GM23338 (cell line): ENCODE measurements at regions not wholly inside any gene's neighbourhood (a gene's known extent, or its start where the extent isn't known, plus 50 kb on each side); places are given as distances from the start of the nearest gene placed in this dataset.

Experiments
- ATAC-seq: fragments of 200-7000 bp; cut with Tn5 transposase; 3 replicates; pipeline ENCODE4 v1.9.1; 2020
- DNase-seq: peaks from one replicate; pipeline ENCODE4 v3.0.0-alpha.2; 2015; ENCODE audit warnings: low spot score
- H2AFZ ChIP-seq: fragments of 200-600 bp; sonication (generic); 2 replicates; pipeline ENCODE4 v1.8.0; 2016; ENCODE audit warnings: antibody characterized with exemption, mild to moderate bottlenecking, moderate library complexity
- H3F3A ChIP-seq: fragments of 200-600 bp; sonication (generic); replicated peaks from 2 replicates; pipeline ENCODE4 v1.8.0; 2017; ENCODE audit warnings: antibody characterized with exemption, mixed run types, low read depth
- H3K27ac ChIP-seq: fragments of 200-600 bp; sonication (generic); 2 replicates; pipeline ENCODE4 v1.6.1; 2016; ENCODE audit warnings: low read depth
- H3K27me3 ChIP-seq: fragments of 200-600 bp; sonication (generic); 2 replicates; pipeline ENCODE4 v1.8.0; 2016; ENCODE audit warnings: mild to moderate bottlenecking, mixed run types, moderate library complexity; ENCODE audit not compliant: insufficient read depth
- H3K36me3 ChIP-seq: fragments of 200-600 bp; sonication (generic); 2 replicates; pipeline ENCODE4 v1.8.0; 2016; ENCODE audit warnings: mild to moderate bottlenecking; ENCODE audit not compliant: insufficient read depth
- H3K4me1 ChIP-seq: fragments of 200-600 bp; sonication (generic); 2 replicates; pipeline ENCODE4 v1.8.0; 2016; ENCODE audit warnings: mild to moderate bottlenecking, moderate library complexity; ENCODE audit not compliant: insufficient read depth
- H3K4me2 ChIP-seq: fragments of 200-600 bp; sonication (generic); 2 replicates; pipeline ENCODE4 v1.7.1; 2017; ENCODE audit warnings: mixed run types
- H3K4me3 ChIP-seq: fragments of 200-600 bp; sonication (generic); 2 replicates; pipeline ENCODE4 v1.6.1; 2016; ENCODE audit warnings: mixed run types
- H3K79me2 ChIP-seq: fragments of 200-600 bp; sonication (generic); replicated peaks from 2 replicates; pipeline ENCODE4 v1.8.0; 2017; ENCODE audit warnings: mild to moderate bottlenecking; ENCODE audit not compliant: insufficient read depth
- H3K9me2 ChIP-seq: fragments of 200-600 bp; sonication (generic); 2 replicates; pipeline ENCODE4 v1.8.0; 2017; ENCODE audit not compliant: insufficient read depth
- H4K20me1 ChIP-seq: fragments of 200-600 bp; sonication (generic); replicated peaks from 2 replicates; pipeline ENCODE4 v1.8.0; 2017; ENCODE audit warnings: mild to moderate bottlenecking; ENCODE audit not compliant: insufficient read depth
- H3K27ac Mint-ChIP-seq: 2 replicates; pipeline ENCODE4 v1.8.0; 2020; ENCODE audit warnings: inconsistent platforms, mild to moderate bottlenecking, moderate library complexity, mixed read lengths
- H3K27me3 Mint-ChIP-seq: 3 replicates; pipeline ENCODE4 v1.8.0; 2022; ENCODE audit warnings: low read depth, mild to moderate bottlenecking, moderate library complexity, mixed read lengths, inconsistent platforms; ENCODE audit not compliant: insufficient read depth, poor library complexity
- H3K36me3 Mint-ChIP-seq: 3 replicates; pipeline ENCODE4 v1.8.0; 2021; ENCODE audit warnings: low read depth, mild to moderate bottlenecking, inconsistent platforms, moderate library complexity, mixed read lengths
- H3K4me1 Mint-ChIP-seq: 3 replicates; pipeline ENCODE4 v1.8.0; 2020; ENCODE audit warnings: mild to moderate bottlenecking, inconsistent platforms, mixed read lengths
- H3K4me3 Mint-ChIP-seq: 3 replicates; pipeline ENCODE4 v1.8.0; 2021; ENCODE audit warnings: moderate library complexity, mild to moderate bottlenecking, inconsistent platforms, mixed read lengths
- H3K9me3 Mint-ChIP-seq: 3 replicates; pipeline ENCODE4 v1.8.0; 2020; ENCODE audit warnings: moderate library complexity, mild to moderate bottlenecking, inconsistent platforms, mixed read lengths
- CREB1 ChIP-seq: fragments of 250-450 bp; sonication (Bioruptor Pico); IDR thresholded peaks from 2 replicates; pipeline ENCODE4 v1.5.0; 2020; ENCODE audit warnings: low read depth, mild to moderate bottlenecking, moderate library complexity
- CTCF ChIP-seq, 2 experiments: fragments of 200-600 bp in 1 of 2; sonication (generic) in 1 of 2; conservative IDR thresholded peaks; 2 replicates each; pipeline versions ENCODE4 v1.5.1 to v1.6.1; 2016 to 2017; ENCODE audit warnings: antibody characterized with exemption in 2 of 2, low read depth in 2 of 2, mild to moderate bottlenecking in 2 of 2, moderate library complexity in 1 of 2
- EZH2 ChIP-seq: fragments of 200-600 bp; sonication (generic); IDR thresholded peaks from one replicate; pipeline ENCODE4 v1.8.0; 2017; ENCODE audit warnings: antibody characterized with exemption, mild to moderate bottlenecking, low read depth; ENCODE audit not compliant: unreplicated experiment
- JUNB ChIP-seq: IDR thresholded peaks from one replicate; pipeline ENCODE4 v1.6.1; 2016; ENCODE audit warnings: antibody characterized with exemption; ENCODE audit not compliant: unreplicated experiment
- NANOG ChIP-seq: IDR thresholded peaks from 2 replicates; pipeline ENCODE4 v1.6.1; 2016; ENCODE audit warnings: antibody characterized with exemption, borderline replicate concordance
- POLR2AphosphoS5 ChIP-seq: IDR thresholded peaks from 2 replicates; pipeline ENCODE4 v1.6.1; 2016; ENCODE audit warnings: antibody characterized with exemption, low read depth
- REST ChIP-seq: IDR thresholded peaks from one replicate; pipeline ENCODE4 v1.6.1; 2018; ENCODE audit warnings: antibody characterized with exemption; ENCODE audit not compliant: unreplicated experiment
- STAT1 ChIP-seq: IDR thresholded peaks from one replicate; pipeline ENCODE4 v1.6.1; 2016; ENCODE audit warnings: antibody characterized with exemption; ENCODE audit not compliant: unreplicated experiment
- ZNF114 ChIP-seq: fragments of 250-450 bp; sonication (Bioruptor Pico); IDR thresholded peaks from 2 replicates; pipeline ENCODE4 v1.5.0; 2020; ENCODE audit warnings: mild to moderate bottlenecking, moderate library complexity
- ZNF462 ChIP-seq: fragments of 250-450 bp; sonication (Bioruptor Pico); IDR thresholded peaks from 2 replicates; pipeline ENCODE4 v1.5.0; 2020; ENCODE audit warnings: mild to moderate bottlenecking, moderate library complexity

GRCh38 chr16:76784530-76784929 is 406.5 kb upstream of the MON1B start (continued):
- TF ChIP-seq STAT1 (no peak), ZNF114 (CRISPR knock-in tag) (no peak), JUNB (no peak), CREB1 (CRISPR knock-in tag) (no peak), REST (no peak), EZH2 (no peak)

- H3K4me2 ChIP-seq: no peak overlapping the region
- peaks cover 68% of the 10 kb centered on the region for H3K9me3 Mint-ChIP-seq
- no peak overlapping the region for H2AFZ ChIP-seq
- TF ChIP-seq POLR2AphosphoS5: no peak
- TF ChIP-seq CTCF (conservative IDR thresholded peaks at IDR 0.05; ENCODE audit: low read depth in 2 of 2): no peak
- TF ChIP-seq ZNF462 (CRISPR knock-in tag): no peak
- no peak for TF ChIP-seq STAT1
- no peak for TF ChIP-seq REST
- no peak for TF ChIP-seq NANOG
- no peak for TF ChIP-seq ZNF114 (CRISPR knock-in tag)
Observed at GRCh38 chr16:76787394-76787793, 403.6 kb upstream of the MON1B start.

More at GRCh38 chr16:76787394-76787793, 403.6 kb upstream of the MON1B start:
- DNase-seq (no peak), ATAC-seq (no peak)
- Histone ChIP-seq H3K4me3 (no peak overlapping the region), H3K4me1 (no peaks in the 10 kb centered on the region; the same call in 1 of the 2 replicates), H3K27ac (no peak overlapping the region), H3F3A (no peaks in the 10 kb centered on the region), H3K9me2 (0 out of 2 replicates have a peak, but pooled peaks cover 4% of the 10 kb centered on the region), H3K36me3 (no peaks in the 10 kb centered on the region), H4K20me1 (no peaks in the 10 kb centered on the region), H3K79me2 (no peaks in the 10 kb centered on the region), H3K27me3 (no peaks in the 10 kb centered on the region)
- Mint-ChIP-seq H3K4me1 (no peaks in the 10 kb centered on the region), H3K27me3 (no peaks in the 10 kb centered on the region), H3K27ac (no peak overlapping the region), H3K36me3 (no peaks in the 10 kb centered on the region; the same call in 2 of the 3 replicates), H3K4me3 (no peak overlapping the region)
